ENCODE measurements at regions not wholly inside any gene's neighbourhood (a gene's known extent, or its start where the extent isn't known, plus 50 kb on each side); places are given as distances from the start of the nearest gene placed in this dataset.

DNA sequence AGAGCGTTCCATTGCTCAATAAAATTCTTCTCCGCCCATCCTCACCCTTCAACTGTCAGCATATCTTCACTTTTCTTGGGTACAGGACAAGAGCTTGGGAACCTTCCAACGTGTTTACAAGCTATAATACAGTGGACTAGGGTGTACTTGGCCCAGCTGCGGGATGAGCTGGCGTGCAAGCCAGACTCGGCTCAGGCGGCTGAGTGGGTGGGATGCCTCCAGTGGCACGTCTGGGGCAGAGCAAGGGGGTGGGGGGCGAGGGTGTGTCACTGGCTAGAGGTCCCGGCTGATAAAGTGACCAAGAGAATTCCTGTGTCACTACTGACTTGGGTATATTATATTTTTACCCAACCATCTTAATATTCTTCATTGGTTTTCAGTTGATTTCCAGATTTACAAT is 179.7 kb downstream of the EVA1A start:
- DNase-seq (ENCODE audit: low read depth) = no peak

DNA sequence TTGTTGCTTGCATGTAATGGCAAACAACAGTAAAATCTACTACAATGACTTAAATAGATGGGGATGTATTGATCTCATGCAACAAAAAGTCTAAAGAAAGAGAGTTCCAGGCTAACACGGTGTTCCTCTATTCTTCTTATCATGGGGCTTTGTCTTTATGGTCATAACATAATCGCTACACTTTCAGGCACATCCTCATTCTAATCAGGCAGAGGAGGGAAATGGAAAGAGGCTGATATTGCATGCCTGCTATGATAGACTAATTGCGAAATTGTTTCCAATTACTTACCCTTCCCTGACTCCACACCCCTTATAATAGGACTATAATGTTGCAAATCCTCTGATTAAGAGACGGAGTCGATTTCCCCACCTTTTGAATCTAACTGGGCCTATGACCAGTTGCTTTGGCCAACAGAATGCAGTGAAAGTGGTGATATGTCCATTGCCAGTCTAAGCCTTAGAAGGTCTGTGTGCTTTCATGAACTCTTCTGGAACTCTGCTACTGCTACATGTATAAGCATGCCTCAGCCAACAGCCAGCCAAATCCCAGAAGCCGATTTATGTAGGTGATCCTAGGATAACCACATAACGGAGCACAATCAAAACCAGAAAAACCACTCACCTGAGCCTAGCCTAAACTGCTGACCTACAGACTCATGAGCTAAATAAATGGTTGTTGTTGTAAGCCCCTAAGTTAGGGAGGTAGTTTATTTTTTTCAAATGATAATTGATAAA is 180.3 kb upstream of the TACR1 start:
- DNase-seq (ENCODE audit: low read depth) = no peak

DNA sequence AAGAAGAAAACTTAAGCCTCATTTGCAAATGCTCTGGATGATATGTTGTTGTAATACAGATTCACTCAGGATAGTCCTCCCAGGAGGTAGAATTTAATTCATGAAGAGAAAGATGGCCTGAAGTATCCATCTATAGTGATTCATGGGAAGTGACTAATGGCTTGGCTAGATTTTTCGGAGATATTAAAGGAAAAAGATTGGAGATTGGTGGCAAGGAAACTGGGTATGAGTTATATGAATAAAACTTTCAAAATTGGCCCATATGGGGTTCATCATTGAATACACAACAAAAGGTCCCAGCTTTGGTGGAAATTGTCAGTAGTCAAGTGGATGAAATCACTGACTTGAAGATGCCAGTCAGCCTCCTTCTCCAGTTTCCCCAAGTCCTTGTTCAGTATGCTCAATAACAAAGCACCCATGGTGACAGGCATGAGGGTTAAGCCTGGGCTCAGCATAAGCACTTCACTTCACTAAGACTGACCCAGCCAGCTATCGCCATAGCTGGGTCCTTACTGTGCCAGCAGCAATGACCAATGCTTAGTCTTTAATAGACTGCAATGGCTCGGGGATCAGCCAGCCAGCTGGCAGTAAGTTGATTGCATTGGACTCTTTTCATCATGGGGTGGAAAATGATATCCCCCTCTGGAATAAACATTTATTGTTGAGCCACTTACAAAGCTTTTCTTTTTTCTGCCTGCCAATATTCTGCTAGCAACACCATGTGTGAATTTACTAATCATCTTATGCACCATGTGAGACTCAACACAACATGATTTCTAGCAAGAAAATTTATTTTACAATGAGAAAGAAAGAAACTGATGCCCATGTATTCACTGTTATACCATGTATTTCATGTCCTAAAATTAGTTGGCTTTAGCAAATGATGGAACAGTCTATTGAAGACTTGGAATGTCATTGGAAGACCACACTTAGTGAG is 176.6 kb upstream of the TACR1 start:
- DNase-seq (ENCODE audit: low read depth) = no peak

DNA sequence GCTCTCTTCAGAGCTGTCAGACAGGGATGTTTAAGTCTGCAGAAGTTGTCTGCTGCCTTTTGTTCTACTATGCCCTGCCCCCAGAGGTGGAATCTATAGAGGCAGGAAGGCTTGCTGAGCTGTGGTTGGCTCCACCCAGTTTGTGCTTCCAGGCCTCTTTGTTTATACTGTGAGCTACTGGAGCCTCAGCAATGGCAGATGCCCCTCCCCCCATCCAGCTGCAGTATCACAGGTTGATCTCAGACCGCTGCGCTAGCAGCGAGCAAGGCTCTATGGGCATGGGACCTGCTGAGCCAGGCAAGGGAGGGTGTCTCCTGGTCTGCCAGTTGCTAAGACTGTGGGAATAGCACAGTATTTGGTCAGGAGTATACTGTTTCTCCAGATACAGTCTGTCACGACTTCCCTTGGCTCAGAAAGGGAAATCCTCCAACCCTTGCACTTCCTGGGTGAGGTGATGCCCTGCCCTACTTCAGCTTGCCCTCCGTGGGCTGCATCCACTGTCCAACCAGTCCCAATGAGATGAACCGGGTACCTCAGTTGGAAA is 175.2 kb upstream of the TACR1 start:
- peak; percentile 24 for DNase-seq (ENCODE audit: low read depth)

DNA sequence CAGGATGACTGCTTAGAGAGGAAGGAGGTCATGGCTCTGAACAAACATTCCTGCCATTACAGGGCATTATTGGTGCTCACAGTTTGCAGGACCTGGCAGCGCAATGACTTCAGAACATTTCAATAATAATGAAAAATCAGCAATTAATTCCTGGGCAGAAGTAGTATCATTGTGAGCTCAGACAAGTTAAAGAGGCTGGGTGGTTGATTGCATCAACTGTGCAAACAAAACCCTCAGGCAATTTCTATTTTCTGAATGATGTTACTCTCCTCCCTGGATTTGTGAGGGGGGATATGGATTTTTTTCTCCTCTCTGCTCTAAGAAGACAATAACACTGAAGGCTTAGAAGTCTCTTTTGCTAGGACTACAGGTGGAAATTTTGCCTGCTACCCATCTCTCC is 168.1 kb upstream of the TACR1 start:
- no peak for DNase-seq (ENCODE audit: low read depth)

DNA sequence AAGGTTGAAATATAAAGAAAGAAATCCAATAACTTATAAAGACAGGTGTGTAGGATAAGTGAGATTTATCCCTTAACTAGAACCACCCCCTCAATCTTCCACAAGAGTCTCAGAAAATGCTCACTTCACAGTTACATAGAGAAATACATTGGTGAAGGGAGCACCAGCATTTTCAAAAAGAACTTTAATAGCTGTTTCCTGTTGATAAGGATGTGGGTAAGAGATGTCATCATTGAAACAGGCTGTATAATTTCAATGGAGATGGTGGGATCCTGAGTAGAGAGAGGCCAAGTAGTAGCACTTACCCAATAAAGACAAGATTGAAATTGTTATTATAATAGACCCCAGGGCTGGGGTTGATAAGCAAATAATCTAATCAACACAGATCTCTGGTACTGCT is 162.2 kb upstream of the TACR1 start:
- DNase-seq (ENCODE audit: low read depth) = no peak

DNA sequence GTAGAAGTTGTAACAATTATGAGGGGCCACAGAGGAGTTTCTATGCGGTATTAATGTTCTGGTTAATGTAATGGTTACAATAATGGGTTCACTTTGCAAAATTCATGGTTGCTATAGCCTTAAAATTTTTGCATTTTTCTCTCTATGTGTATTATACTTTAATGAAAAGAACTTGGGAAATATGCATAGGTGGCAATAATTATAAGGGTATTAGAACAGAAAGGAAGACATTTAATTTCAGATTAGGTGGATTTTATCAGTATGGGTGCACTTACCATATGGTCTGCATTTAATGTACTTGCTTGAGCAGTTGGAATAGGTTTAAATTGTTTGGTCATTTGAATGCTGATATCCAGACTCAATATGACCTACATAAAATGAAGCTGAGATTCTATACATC is 161.6 kb upstream of the TACR1 start:
- no peak for DNase-seq (ENCODE audit: low read depth)

DNA sequence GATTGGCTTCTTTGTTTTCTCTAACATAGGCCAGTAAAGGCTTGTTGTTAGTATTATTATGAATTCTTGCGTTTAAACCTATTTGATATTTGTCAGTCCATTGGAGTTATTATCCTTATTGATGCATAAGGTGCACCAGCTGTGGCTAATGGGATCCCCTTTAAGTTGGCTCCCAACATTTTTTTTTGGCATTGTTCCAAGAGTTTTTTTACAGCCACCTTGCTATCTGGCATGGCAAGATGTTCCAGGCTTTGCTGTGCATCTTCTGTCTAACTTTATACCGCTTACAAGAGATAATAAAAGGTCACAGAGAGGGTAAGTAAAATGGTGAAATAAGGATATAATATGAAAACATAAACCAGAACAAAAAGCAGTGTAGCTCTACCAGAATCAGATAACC is 157.5 kb upstream of the TACR1 start:
- no peak for DNase-seq (ENCODE audit: low read depth)

DNA sequence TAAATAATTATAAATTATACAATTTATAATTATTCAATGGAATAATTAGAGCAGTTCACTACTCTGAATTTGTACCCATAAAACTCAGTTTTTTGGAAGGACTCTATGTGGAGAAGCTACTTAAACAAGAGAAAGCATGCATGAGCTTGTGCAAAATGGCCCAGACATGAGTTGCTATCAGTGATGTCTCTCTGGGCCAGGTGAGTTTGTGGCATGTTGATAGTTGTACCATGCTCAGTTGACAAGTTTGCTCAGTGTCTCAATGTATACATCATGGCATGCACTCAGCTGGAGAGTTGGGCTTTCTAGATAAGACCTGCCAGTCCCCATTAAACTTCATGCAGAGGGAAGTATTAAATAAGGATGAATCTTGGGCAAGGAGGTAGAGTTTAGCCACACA is 153.8 kb upstream of the TACR1 start:
- DNase-seq (ENCODE audit: low read depth) = no peak

DNA sequence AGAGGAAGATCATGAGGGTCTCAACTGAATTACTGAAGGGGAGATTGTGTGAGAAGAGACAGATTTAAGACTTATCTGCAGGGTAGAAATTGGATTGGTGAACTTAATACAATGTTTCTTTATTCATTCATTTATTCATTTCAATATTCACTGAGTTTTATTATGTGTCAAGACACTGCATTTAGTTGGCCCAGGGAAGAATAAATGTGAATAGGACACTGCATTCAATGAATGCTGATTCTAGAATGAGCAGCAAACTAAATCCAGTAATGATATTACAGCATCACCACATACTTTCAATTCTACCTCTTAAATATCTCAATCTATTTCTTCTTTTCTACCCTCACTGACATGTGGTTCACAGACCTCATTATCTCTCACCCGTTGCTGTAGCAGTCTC is 149.0 kb upstream of the TACR1 start:
- no peak for DNase-seq (ENCODE audit: low read depth)

DNA sequence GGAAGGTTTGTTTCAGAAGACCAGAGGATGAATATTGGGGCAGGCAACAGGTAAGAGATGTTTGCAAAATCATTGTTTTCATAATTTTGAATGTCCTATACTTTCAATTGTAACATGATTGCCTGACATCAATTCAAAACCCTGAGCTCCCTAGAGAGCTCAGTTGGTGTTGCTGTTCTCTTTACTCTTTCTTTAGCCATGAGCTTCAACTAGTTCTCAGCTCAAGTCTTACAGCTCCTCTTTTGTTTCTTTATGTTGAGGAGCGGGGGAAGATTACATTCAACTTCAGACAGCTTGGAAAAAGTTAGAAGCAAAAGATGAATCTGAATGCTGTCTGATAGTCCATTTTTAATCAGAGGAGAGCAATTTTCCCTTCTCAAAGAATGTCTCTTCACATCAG is 144.8 kb upstream of the TACR1 start:
- DNase-seq (ENCODE audit: low read depth) = no peak

DNA sequence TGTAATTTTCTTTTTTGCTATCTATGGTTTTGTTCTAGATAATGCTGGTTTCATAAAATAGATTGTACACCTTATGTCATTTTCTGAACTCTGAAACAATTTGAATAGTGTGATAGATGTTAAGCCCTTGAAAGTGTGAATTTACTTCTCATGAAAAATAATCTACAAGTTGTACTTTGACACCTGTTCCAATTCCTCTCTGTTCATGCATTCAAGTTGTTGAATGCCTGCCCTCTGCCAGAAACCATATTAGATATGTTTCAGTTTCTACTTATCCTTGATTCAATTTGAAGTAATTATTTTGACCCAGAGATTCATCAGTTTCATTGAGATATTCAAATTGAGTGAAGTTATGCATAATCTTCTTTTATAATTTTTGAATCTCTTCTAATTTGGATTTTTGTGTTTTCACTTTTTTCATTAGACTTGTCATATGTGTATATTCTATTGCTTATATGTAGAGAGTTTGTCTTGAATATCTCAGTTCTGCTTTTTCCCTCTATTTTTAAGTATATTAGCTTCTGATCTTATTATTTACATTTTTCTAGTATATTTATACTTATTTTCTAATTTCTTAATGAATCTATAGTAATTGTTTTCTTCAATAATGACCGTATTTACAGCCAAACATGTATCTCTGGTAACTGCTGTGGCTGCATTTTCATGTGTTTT is 143.3 kb upstream of the TACR1 start:
- no peak for DNase-seq (ENCODE audit: low read depth)

DNA sequence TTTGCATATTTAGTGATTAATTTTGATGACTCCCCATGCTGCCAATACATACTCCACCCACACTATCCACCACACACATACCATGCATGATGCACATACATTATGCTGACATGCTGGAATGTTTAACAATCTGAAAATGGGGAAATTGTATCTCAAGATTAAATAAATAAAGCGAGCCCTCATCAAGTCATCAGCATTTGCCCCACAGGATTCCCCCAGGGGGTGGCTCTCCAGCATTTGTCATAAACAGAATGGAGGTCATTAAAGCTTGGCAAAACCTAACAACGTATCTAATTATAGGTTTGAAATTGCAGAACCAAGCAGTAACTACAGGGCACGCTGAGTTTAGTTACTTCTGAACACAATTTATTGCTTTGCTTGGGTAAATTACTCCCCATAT is 141.2 kb upstream of the TACR1 start:
- DNase-seq (ENCODE audit: low read depth) = no peak

DNA sequence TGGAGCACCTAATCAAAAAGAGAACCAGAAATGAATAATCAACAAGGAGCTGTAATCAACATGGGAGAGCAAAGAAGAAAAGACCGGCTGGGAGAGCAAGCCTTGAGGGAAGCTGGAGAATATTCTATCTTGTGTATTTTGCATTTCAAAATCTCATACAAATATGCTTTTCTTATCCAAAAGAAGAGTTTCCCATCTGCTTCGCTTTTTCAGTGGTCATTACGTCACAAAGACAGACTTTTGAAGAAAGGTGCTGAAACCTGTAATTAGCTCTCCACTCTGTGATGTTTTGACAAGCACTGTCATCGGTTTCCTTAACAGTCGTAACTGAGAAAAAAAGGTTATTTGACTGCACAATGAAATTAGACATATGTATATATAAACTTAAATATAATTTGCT is 139.1 kb upstream of the TACR1 start:
- DNase-seq (ENCODE audit: low read depth) = no peak

DNA sequence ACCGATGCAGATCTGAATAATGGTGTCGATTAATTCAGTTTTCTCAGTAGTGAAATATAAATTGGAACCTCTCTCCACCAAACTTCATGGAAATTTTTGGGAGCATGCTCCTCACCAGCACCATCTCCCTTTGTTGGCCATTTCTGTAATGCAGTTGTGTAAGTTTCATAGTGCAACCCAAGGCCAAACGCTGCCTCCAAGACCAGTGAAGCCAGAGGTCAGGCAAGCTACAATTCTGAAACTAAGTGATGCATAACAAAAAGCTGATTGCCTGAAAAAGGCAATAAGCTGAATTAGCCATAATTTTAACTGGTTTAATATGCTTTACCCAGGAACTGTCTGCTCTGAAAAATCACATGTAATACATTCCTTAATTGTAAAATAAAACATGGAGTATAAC is 138.3 kb upstream of the TACR1 start:
- DNase-seq (ENCODE audit: low read depth) = no peak

DNA sequence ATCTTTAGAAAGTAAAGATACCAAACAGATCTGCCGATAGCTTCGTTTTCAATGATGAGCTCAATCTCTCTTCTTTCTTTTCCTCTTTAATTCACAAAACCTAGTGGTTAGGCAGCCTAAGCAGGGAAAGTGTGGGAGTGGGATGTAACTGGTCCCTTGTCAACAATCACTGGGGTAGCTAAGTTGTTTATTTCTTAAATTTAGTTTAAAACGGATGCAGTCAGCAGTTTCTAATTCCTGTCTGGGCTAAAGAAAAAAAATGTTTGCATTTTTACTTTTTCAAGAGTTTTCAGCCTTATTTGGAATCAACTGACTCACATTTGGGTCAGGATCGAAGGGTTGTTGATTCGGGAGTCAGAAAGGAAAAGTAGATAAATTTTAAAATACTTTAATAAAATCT is 137.7 kb upstream of the TACR1 start:
- no peak for DNase-seq (ENCODE audit: low read depth)

DNA sequence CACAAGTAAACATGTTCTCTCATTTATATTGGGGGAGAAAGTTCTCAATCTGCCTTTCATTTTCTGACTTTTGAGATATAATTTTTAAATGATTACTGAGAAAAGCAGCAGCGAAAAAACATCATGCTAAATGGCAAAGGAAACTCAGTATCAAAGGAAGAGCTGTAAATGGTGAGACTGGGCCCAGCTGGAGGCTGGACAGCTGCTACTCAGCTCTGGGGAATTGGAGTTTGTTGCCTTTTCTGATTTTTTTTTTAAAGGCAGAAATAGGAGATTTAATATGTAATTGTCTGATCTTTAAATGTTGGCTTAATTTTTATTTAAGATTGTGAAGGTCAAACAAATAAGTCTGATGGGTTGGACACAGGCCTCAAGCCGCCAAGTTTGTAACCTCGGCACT is 137.1 kb upstream of the TACR1 start:
- no peak for DNase-seq (ENCODE audit: low read depth)

DNA sequence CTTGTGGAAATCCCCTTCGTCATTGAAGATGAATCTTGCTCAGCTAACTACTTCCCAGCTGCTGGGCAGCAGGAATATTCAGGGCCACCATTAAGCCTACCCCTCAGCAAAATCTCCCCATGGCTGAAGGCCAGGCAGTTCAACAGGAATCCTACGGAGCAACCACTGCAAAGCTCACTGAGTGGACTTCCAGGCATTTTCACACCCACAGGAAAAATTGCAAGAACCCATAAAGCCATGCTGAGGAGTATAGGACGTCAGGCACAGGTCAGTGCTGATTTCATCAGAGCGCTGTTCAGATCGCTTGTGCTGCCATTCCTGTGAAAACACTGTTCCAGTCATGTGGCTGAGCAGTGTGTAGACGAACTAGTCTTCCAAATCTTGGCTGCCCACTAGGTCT is 134.8 kb upstream of the TACR1 start:
- no peak for DNase-seq (ENCODE audit: low read depth)

DNA sequence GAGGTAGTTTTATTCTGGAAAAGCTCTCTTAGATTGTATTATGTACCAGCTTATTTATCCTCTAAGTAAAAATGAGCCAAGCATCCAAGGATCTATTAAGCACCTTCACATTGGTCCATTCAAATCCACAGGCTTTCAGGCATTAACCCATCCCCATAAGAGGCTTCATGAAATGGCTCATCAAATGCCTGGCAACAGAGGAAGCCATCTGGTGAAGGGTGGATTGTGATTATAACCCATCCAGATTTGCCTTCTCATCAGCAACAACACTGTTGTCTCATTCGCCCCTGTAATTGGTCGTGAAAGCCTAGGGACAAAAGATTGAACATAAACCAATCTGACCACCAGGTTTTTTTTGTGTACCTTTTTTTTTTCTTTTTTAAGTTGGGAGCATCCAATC is 134.3 kb upstream of the TACR1 start:
- DNase-seq (ENCODE audit: low read depth) = no peak

DNA sequence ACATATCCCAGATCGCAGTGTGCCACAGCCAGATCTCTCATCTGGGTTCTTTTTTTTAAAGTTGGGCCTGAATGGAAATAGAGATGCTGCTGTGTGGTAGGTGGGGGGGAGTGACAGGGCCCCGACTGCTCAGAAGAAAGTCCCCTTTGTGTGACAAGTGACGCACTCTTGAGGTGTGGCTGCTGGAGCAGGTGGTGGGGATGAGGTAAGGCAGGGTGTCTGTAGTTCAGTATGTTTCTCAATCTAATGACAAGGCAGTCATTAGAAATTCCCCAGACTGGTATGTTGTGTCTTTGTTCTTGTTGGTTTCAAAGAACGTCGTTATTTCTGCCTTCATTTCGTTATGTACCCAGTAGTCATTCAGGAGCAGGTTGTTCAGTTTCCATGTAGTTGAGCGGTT is 128.8 kb upstream of the TACR1 start:
- DNase-seq (ENCODE audit: low read depth) = no peak

DNA sequence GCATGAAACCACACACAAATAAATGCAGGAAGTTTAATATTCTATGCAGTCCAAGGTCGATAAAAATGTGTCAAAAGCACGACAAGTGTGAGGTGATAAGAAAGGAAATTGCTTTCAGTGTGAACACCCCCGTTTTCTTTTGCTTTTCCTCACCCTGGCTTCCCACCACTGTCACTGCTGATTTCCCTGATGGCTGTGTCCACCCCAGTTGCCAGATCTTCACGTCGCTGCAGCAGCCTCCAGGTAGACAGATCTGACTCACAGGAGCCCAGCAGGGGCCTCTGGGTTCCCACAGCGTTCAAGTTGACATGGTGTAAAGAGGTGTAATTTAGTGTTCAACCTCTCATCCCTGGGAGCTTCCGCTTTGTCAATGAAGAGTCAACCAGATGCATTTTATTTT is 128.0 kb upstream of the TACR1 start:
- no peak for DNase-seq (ENCODE audit: low read depth)

DNA sequence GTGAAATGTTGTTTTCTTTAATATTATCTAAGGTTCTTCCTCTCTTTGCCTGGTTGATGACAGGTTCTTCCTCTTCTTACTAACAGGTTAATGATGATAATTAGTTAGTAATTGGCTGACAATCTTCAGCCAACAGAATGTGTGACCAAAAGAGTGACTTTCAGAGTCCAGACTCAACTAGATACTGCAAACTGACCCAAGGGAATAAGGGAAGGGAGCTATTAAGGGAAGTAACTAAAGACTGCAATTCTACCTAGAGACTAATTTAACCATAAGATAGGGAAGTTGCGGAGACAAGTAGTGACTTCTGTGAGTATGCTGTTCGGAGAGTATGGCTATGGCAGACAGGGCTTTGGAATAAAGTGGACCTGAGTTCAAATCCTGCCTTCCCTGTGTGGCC is 127.3 kb upstream of the TACR1 start:
- DNase-seq (ENCODE audit: low read depth) = no peak

DNA sequence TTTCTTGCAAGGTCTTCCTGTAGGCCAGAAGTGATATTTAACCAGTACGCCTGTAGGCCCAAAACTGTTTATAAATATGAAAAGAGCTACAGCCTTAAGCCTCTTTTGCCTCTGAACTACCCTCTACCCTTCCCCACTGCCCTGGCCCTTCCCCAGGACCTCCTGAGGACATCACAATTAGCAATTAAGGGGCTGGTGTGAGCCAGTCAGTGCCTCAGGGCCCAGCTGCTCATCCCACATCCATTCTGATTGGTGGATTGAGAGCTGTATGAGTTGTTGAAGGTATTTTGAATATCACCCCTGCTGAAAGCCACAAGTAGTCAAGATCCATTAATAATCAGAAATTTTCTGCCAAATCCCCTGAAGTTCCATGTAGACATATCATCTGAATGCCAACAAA is 126.3 kb upstream of the TACR1 start:
- no peak for DNase-seq (ENCODE audit: low read depth)

Measured in amniotic epithelial cell (primary cell).